ENCODE measurements at regions not wholly inside any gene's neighbourhood (a gene's known extent, or its start where the extent isn't known, plus 50 kb on each side); places are given as distances from the start of the nearest gene placed in this dataset.
A peak's percentile ranks its signal among the peaks of the same experiment; 100 is the strongest.

DNA sequence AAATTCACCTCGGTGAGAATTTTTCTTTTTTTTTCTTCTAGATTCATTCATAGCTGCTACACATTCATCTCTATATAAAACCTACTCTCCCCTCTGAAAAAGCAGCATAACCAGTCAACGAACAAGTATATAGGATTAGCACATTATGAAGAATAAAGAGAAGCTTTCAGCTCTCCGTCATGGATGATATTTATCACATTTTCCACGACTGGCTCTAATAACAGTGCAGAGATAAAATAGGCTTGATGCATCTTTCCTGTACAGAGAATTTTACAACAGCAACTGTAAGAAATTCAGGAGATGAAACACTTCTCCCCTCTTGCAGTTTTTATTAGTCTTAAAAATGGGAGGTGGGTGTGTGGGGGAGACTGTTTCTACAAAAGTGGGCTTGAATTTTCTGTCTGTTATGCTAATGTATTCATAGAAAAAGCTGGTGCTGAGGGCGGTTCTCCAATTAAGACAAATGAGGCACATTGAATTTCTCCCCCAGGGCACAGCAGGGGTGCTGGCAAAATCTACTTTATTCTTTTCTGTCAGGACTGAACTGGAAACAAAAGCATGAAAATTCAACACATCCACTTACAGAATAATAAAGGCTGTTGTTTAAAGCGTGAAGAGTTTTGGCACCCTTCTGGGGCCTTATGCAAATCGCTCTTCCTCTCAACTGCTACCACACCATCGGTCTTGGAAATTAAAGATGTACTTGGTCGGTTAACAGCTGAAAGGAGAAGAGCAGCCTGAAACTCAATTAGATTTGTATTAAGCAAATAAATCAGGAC lies 233.9 kb upstream of the ZNF608 start:
- H3K27me3 ChIP-seq (ENCODE audit: control insufficient read depth, insufficient read depth, low read length, poor library complexity, severe bottlenecking) = no peaks in the 10 kb centered on the region
- no peaks in the 10 kb centered on the region for H3K27me3 Mint-ChIP-seq (ENCODE audit: insufficient read depth)
- peaks cover 37% of the 10 kb centered on the region for H3K4me1 Mint-ChIP-seq
- peaks cover 5% of the 10 kb centered on the region for H3K4me1 ChIP-seq (ENCODE audit: control insufficient read depth, insufficient read depth, low read length)
- 23 to 32% methylated on average over 3 to 9 of the region's 9 CpGs for WGBS, 2 experiments (ENCODE audit: insufficient coverage in 1 of 2, insufficient read length in 1 of 2)
- no peak overlapping the region for H3K4me3 ChIP-seq (ENCODE audit: low read length)
- H3K27ac ChIP-seq (ENCODE audit: low read depth, low read length) = peak overlapping the region; percentile 91
- H3K9me3 Mint-ChIP-seq = peaks cover 59% of the 10 kb centered on the region
- H3K4me3 Mint-ChIP-seq = no peak overlapping the region
- no peak overlapping the region for H3K9ac ChIP-seq (ENCODE audit: extremely low read depth, low read length, poor library complexity, severe bottlenecking)
- peak; percentile 89 for DNase-seq
- peaks cover 34% of the 10 kb centered on the region for H3K9me3 ChIP-seq (ENCODE audit: control insufficient read depth, low read length)
- H3K36me3 ChIP-seq (ENCODE audit: control insufficient read depth, insufficient read depth, low read length) = no peaks in the 10 kb centered on the region
- peaks cover 35% of the 10 kb centered on the region for H3K36me3 Mint-ChIP-seq (ENCODE audit: low read depth)
- TF ChIP-seq, protein P1, sequence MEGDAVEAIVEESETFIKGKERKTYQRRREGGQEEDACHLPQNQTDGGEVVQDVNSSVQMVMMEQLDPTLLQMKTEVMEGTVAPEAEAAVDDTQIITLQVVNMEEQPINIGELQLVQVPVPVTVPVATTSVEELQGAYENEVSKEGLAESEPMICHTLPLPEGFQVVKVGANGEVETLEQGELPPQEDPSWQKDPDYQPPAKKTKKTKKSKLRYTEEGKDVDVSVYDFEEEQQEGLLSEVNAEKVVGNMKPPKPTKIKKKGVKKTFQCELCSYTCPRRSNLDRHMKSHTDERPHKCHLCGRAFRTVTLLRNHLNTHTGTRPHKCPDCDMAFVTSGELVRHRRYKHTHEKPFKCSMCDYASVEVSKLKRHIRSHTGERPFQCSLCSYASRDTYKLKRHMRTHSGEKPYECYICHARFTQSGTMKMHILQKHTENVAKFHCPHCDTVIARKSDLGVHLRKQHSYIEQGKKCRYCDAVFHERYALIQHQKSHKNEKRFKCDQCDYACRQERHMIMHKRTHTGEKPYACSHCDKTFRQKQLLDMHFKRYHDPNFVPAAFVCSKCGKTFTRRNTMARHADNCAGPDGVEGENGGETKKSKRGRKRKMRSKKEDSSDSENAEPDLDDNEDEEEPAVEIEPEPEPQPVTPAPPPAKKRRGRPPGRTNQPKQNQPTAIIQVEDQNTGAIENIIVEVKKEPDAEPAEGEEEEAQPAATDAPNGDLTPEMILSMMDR (conservative IDR thresholded peaks at IDR 0.05) = no peak
- H3K27ac Mint-ChIP-seq = peak overlapping the region; percentile 83

DNA sequence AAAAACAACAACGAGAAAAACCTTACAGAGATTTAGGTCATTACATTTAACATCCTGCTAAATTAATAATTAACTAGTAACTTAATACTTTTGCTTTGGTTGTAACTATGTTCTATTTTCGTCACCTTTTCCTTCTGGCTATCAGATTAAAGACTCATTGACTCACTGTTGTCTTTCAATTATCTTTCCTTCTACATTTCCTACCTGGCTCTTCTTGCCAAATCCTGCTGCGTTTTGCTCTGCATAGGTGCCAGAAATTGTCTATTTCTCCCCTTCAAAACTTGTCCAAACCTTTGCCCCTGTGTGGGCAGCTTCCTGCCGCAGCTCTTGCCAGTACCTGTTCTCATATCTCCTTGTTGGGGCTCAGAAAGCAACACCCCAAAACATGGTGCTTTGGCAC lies 235.5 kb upstream of the ZNF608 start:
- H3K9ac ChIP-seq (ENCODE audit: extremely low read depth, low read length, poor library complexity, severe bottlenecking) = no peak overlapping the region
- no peak overlapping the region for H3K27ac Mint-ChIP-seq
- no peaks in the 10 kb centered on the region for H3K27me3 ChIP-seq (ENCODE audit: control insufficient read depth, insufficient read depth, low read length, poor library complexity, severe bottlenecking)
- no peak overlapping the region for H3K4me3 Mint-ChIP-seq
- peaks cover 59% of the 10 kb centered on the region for H3K9me3 Mint-ChIP-seq
- 93 to 100% methylated on average over 2 to 4 of the region's 4 CpGs for WGBS, 2 experiments (ENCODE audit: insufficient coverage in 1 of 2, insufficient read length in 1 of 2)
- DNase-seq = no peak
- H3K4me3 ChIP-seq (ENCODE audit: low read length) = no peak overlapping the region
- no peaks in the 10 kb centered on the region for H3K27me3 Mint-ChIP-seq (ENCODE audit: insufficient read depth)
- TF ChIP-seq, protein P1 (conservative IDR thresholded peaks at IDR 0.05) = no peak
- H3K9me3 ChIP-seq (ENCODE audit: control insufficient read depth, low read length) = peaks cover 38% of the 10 kb centered on the region
- H3K27ac ChIP-seq (ENCODE audit: low read depth, low read length) = no peak overlapping the region
- H3K4me1 ChIP-seq (ENCODE audit: control insufficient read depth, insufficient read depth, low read length) = peaks cover 5% of the 10 kb centered on the region
- peaks cover 28% of the 10 kb centered on the region for H3K36me3 Mint-ChIP-seq (ENCODE audit: low read depth)
- peaks cover 37% of the 10 kb centered on the region for H3K4me1 Mint-ChIP-seq
- H3K36me3 ChIP-seq (ENCODE audit: control insufficient read depth, insufficient read depth, low read length) = no peaks in the 10 kb centered on the region

DNA sequence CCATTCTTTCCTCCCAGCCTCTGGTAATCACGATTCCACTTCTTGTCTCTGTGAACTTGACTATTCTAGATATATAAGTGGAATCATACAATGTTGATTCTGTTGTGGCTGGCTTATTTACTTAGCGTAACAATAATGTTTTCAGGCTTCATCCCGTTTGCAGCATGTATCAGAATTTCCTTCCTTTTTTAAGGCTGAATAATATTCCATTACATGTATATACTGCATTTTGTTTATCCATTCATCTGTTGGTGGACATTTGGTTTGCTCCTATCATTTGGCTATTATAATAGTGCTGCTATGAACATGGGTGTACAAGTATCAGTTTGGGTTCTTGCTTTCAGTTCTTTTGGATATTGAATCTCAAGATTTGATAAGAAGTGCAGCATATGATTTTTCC lies 239.7 kb upstream of the ZNF608 start:
- Histone ChIP-seq H3K9me3 (ENCODE audit: control insufficient read depth, low read length) (peaks cover 35% of the 10 kb centered on the region), H3K4me3 (ENCODE audit: low read length) (peak overlapping the region; percentile 4), H3K27ac (ENCODE audit: low read depth, low read length) (no peak overlapping the region), H3K9ac (ENCODE audit: extremely low read depth, low read length, poor library complexity, severe bottlenecking) (no peak overlapping the region), H3K36me3 (ENCODE audit: control insufficient read depth, insufficient read depth, low read length) (no peaks in the 10 kb centered on the region), H3K27me3 (ENCODE audit: control insufficient read depth, insufficient read depth, low read length, poor library complexity, severe bottlenecking) (no peaks in the 10 kb centered on the region), H3K4me1 (ENCODE audit: control insufficient read depth, insufficient read depth, low read length) (peaks cover 5% of the 10 kb centered on the region)
- Mint-ChIP-seq H3K36me3 (ENCODE audit: low read depth) (peaks cover 20% of the 10 kb centered on the region), H3K4me3 (no peak overlapping the region), H3K27me3 (ENCODE audit: insufficient read depth) (no peaks in the 10 kb centered on the region), H3K4me1 (peaks cover 11% of the 10 kb centered on the region), H3K27ac (no peak overlapping the region), H3K9me3 (peaks cover 58% of the 10 kb centered on the region)
- TF ChIP-seq, protein P1 (conservative IDR thresholded peaks at IDR 0.05) = no peak
- no peak for DNase-seq
- 97% methylated on average over 3 of the region's 3 CpGs; no CpG with 5 or more reads in 1 of the 2 experiments for WGBS, 2 experiments (ENCODE audit: insufficient coverage in 1 of 2, insufficient read length in 1 of 2)
